ENCODE measurements at regions not wholly inside any gene's neighbourhood (a gene's known extent, or its start where the extent isn't known, plus 50 kb on each side); places are given as distances from the start of the nearest gene placed in this dataset.

GRCh38 chr2:156689939-156690338 is 253.8 kb downstream of the GPD2 start:
- 81 to 83% methylated on average over 1 of the region's 1 CpG for WGBS, 2 donors
- no peaks in the 10 kb centered on the region for H3K27me3 ChIP-seq
- H3K27ac ChIP-seq, result no peak overlapping the region
- intact Hi-C loops (cut with DNase I), result no loop called here
- DNase-seq, result no peak
- no peaks in the 10 kb centered on the region for H3K36me3 ChIP-seq
- no peaks in the 10 kb centered on the region for H3K9me3 ChIP-seq
- H3K4me3 ChIP-seq, result no peak overlapping the region
- TF ChIP-seq POLR2A (IDR thresholded peaks at IDR 0.05), result no peak
- no peak for TF ChIP-seq EP300 (IDR thresholded peaks at IDR 0.05)
- TF ChIP-seq POLR2AphosphoS5 (IDR thresholded peaks at IDR 0.05), result no peak
- TF ChIP-seq CTCF (IDR thresholded peaks at IDR 0.05), result no peak
- H3K4me1 ChIP-seq, result no peaks in the 10 kb centered on the region

- Histone ChIP-seq H3K4me3 (no peak overlapping the region), H3K27ac (no peak overlapping the region), H3K36me3 (no peaks in the 10 kb centered on the region), H3K27me3 (no peaks in the 10 kb centered on the region), H3K9me3 (no peaks in the 10 kb centered on the region), H3K4me1 (no peaks in the 10 kb centered on the region)
- DNase-seq, result no peak
- 79 to 86% methylated on average over 1 of the region's 1 CpG for WGBS, 2 donors
- intact Hi-C loops (cut with DNase I), result no loop called here
- TF ChIP-seq POLR2A (IDR thresholded peaks at IDR 0.05), result no peak
- no peak for TF ChIP-seq POLR2AphosphoS5 (IDR thresholded peaks at IDR 0.05)
- TF ChIP-seq EP300 (IDR thresholded peaks at IDR 0.05), result no peak
- no peak for TF ChIP-seq CTCF (IDR thresholded peaks at IDR 0.05)
Observed at GRCh38 chr2:156691014-156691413, 254.8 kb downstream of the GPD2 start.

- Histone ChIP-seq H3K27me3 (no peaks in the 10 kb centered on the region), H3K9me3 (no peaks in the 10 kb centered on the region), H3K4me3 (no peak overlapping the region), H3K27ac (no peak overlapping the region), H3K36me3 (no peaks in the 10 kb centered on the region), H3K4me1 (no peaks in the 10 kb centered on the region)
- no peak for DNase-seq
- 40 to 80% methylated on average over 4 of the region's 4 CpGs for WGBS, 2 donors
- intact Hi-C loops (cut with DNase I), result no loop called here
- TF ChIP-seq CTCF (IDR thresholded peaks at IDR 0.05), result no peak
- TF ChIP-seq EP300 (IDR thresholded peaks at IDR 0.05), result no peak
Observed at GRCh38 chr2:156695020-156695419, 258.8 kb downstream of the GPD2 start.

GRCh38 chr2:156695595-156695994 is 259.4 kb downstream of the GPD2 start:
- Histone ChIP-seq H3K4me3 (no peak overlapping the region), H3K9me3 (no peaks in the 10 kb centered on the region), H3K27ac (no peak overlapping the region), H3K27me3 (no peaks in the 10 kb centered on the region), H3K36me3 (no peaks in the 10 kb centered on the region), H3K4me1 (no peaks in the 10 kb centered on the region)
- intact Hi-C loops (cut with DNase I), result no loop called here
- DNase-seq, result no peak
- 61 to 72% methylated on average over 2 of the region's 2 CpGs for WGBS, 2 donors
- no peak for TF ChIP-seq POLR2AphosphoS5 (IDR thresholded peaks at IDR 0.05)
- TF ChIP-seq EP300 (IDR thresholded peaks at IDR 0.05), result no peak
- no peak for TF ChIP-seq POLR2A (IDR thresholded peaks at IDR 0.05)
- TF ChIP-seq CTCF (IDR thresholded peaks at IDR 0.05), result no peak

- H3K4me3 ChIP-seq, result no peak overlapping the region
- peaks cover 0 to 2% (median 0%) of the 10 kb centered on the region in 4 donors for H3K4me1 ChIP-seq
- TF ChIP-seq CTCF (IDR thresholded peaks at IDR 0.05) (no peak), POLR2AphosphoS5 (IDR thresholded peaks at IDR 0.05) (no peak), EP300 (IDR thresholded peaks at IDR 0.05) (no peak)
- H3K9me3 ChIP-seq, result no peaks in the 10 kb centered on the region
- DNase-seq, result no peak
- 96 to 97% methylated on average over 4 of the region's 4 CpGs for WGBS, 2 donors
- H3K27ac ChIP-seq, result no peak overlapping the region
- H3K27me3 ChIP-seq, result no peaks in the 10 kb centered on the region
- intact Hi-C loops (cut with DNase I), result no loop called here
- no peaks in the 10 kb centered on the region for H3K36me3 ChIP-seq
Observed at GRCh38 chr2:156697906-156698305, 261.7 kb downstream of the GPD2 start.

Data from sigmoid colon (tissue), 6 donors.